SK-N-MC (cell line): ENCODE measurements at regions not wholly inside any gene's neighbourhood (a gene's known extent, or its start where the extent isn't known, plus 50 kb on each side); places are given as distances from the start of the nearest gene placed in this dataset.

ENCODE experiments used
- EZH2 ChIP-seq: fragments of 200-600 bp; sonication (generic); IDR thresholded peaks from one replicate; pipeline ENCODE4 v1.6.1; 2017; ENCODE audit warnings: antibody characterized with exemption
- POLR2AphosphoS5 ChIP-seq: IDR thresholded peaks from 2 replicates; pipeline ENCODE4 v1.6.1; 2012; ENCODE audit warnings: mild to moderate bottlenecking, low read depth, low read length, borderline replicate concordance

DNA sequence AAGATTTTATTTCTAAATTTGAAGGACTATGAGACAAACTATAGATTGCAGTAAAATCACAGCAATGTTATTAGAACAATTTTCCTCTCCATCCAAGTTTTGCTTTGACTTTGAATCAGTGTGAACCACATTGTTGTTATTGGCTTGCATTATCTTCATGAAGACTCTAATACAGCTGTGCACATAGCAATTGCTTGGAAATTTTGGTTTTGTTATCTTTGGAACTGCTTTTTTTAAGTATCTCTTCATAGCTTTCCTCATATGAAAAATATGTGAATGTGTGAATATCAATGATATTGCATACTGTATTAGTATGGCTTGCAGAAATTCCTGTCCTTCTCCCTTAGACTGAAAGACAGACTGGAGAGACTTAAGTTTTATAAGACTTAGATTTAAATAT is 666.6 kb downstream of the LUZP2 start:
- no peak for TF ChIP-seq POLR2AphosphoS5
- TF ChIP-seq EZH2: no peak
